ENCODE measurements at regions not wholly inside any gene's neighbourhood (a gene's known extent, or its start where the extent isn't known, plus 50 kb on each side); places are given as distances from the start of the nearest gene placed in this dataset.

DNA sequence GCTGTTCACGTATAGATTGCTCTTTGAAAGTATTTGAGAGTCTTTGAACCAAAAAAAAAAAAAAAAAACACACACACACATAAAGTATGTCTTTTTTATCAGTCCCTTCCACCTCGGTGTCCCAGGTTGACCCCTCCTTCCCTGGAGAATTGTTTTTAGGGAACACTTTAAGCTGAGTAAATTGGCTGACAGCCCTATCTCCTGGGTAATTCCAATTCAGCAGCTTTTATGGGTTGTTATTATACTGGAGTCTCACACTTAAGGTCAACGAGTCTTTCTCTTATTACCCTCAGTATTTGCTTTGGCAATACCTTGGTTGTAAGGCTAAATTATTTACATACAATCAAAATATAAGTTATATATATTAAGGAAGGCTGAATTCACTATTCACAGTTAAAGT is 69.4 kb downstream of the SLC30A10 start:
- TF ChIP-seq, protein P1, sequence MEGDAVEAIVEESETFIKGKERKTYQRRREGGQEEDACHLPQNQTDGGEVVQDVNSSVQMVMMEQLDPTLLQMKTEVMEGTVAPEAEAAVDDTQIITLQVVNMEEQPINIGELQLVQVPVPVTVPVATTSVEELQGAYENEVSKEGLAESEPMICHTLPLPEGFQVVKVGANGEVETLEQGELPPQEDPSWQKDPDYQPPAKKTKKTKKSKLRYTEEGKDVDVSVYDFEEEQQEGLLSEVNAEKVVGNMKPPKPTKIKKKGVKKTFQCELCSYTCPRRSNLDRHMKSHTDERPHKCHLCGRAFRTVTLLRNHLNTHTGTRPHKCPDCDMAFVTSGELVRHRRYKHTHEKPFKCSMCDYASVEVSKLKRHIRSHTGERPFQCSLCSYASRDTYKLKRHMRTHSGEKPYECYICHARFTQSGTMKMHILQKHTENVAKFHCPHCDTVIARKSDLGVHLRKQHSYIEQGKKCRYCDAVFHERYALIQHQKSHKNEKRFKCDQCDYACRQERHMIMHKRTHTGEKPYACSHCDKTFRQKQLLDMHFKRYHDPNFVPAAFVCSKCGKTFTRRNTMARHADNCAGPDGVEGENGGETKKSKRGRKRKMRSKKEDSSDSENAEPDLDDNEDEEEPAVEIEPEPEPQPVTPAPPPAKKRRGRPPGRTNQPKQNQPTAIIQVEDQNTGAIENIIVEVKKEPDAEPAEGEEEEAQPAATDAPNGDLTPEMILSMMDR (IDR thresholded peaks at IDR 0.05; ENCODE audit: low read depth, low read length, missing input control), result no peak
- no peak for TF ChIP-seq YY1 (IDR thresholded peaks at IDR 0.05)
- no peak for TF ChIP-seq FOXA2 (IDR thresholded peaks at IDR 0.05)
- TF ChIP-seq, protein P2, sequence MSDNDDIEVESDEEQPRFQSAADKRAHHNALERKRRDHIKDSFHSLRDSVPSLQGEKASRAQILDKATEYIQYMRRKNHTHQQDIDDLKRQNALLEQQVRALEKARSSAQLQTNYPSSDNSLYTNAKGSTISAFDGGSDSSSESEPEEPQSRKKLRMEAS (IDR thresholded peaks at IDR 0.05), result no peak
- TF ChIP-seq RAD21 (IDR thresholded peaks at IDR 0.05), result no peak
- TF ChIP-seq FOXA1 (IDR thresholded peaks at IDR 0.05), result no peak
- no peak for TF ChIP-seq JUND (IDR thresholded peaks at IDR 0.05)
- TF ChIP-seq TAF1 (conservative IDR thresholded peaks at IDR 0.05), result no peak
- no peak for TF ChIP-seq EGR1 (IDR thresholded peaks at IDR 0.05; ENCODE audit: low read depth in 2 of 2)
- no peak for TF ChIP-seq REST (IDR thresholded peaks at IDR 0.05)
- TF ChIP-seq, protein P3, sequence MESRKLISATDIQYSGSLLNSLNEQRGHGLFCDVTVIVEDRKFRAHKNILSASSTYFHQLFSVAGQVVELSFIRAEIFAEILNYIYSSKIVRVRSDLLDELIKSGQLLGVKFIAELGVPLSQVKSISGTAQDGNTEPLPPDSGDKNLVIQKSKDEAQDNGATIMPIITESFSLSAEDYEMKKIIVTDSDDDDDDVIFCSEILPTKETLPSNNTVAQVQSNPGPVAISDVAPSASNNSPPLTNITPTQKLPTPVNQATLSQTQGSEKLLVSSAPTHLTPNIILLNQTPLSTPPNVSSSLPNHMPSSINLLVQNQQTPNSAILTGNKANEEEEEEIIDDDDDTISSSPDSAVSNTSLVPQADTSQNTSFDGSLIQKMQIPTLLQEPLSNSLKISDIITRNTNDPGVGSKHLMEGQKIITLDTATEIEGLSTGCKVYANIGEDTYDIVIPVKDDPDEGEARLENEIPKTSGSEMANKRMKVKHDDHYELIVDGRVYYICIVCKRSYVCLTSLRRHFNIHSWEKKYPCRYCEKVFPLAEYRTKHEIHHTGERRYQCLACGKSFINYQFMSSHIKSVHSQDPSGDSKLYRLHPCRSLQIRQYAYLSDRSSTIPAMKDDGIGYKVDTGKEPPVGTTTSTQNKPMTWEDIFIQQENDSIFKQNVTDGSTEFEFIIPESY (IDR thresholded peaks at IDR 0.05), result no peak
- no peak for TF ChIP-seq SP1 (IDR thresholded peaks at IDR 0.05)
- no peak for TF ChIP-seq GABPA (IDR thresholded peaks at IDR 0.05 in 1 of 2, conservative IDR thresholded peaks at IDR 0.05 in 1 of 2)
- no peak for TF ChIP-seq ATF3 (IDR thresholded peaks at IDR 0.05)
